ENCODE measurements at regions not wholly inside any gene's neighbourhood (a gene's known extent, or its start where the extent isn't known, plus 50 kb on each side); places are given as distances from the start of the nearest gene placed in this dataset.

DNA sequence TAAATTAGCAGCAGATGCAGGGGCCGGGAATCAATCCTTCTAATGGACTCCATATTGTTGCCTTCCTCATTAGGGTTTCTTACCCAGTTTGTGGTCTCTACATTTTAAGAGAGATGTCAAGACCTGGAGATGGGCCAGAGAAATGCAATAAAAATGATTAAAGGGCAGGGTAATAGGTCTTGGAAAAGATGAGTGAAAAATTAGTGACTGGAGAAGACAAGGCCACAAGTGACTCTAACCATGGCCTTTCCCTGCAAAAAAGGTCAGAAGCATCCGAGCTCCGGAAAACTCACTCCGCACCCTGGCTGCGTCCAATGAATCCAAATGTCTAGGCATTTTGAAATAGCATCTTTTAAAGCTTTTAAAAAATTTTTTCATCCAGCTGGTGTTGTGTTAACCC lies 152.8 kb downstream of the ARRDC4 start:
- Mint-ChIP-seq H3K27me3 (peaks cover 3% of the 10 kb centered on the region), H3K4me3 (no peak overlapping the region), H3K36me3 (ENCODE audit: low read depth) (no peaks in the 10 kb centered on the region), H3K4me1 (no peaks in the 10 kb centered on the region), H3K27ac (no peak overlapping the region), H3K9me3 (peaks cover 3% of the 10 kb centered on the region)
- no peak for ATAC-seq (replicated peaks)

DNA sequence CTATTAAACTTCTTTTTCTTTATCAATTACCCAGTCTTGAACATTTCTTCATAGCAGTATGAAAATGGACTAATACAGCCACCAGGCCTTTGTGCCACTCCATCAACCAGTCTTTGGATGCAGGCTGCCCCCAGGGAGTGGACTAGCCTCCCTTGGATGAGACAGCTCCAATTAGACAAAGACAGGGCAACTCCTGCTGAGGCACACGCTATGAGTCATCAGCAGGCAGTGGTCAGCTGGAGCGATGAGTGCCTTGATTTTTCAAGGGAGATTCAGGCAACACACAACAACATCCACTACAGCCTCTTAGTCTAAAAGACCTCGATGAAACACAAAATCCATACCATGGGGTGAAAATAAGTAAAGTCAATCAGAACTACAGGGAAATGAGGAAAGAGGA lies 160.1 kb downstream of the ARRDC4 start:
- Mint-ChIP-seq H3K36me3 (ENCODE audit: low read depth) (no peaks in the 10 kb centered on the region), H3K27me3 (peaks cover 5% of the 10 kb centered on the region), H3K9me3 (peaks cover 6% of the 10 kb centered on the region), H3K4me3 (no peak overlapping the region), H3K27ac (no peak overlapping the region), H3K4me1 (no peaks in the 10 kb centered on the region)
- ATAC-seq (replicated peaks), result no peak

DNA sequence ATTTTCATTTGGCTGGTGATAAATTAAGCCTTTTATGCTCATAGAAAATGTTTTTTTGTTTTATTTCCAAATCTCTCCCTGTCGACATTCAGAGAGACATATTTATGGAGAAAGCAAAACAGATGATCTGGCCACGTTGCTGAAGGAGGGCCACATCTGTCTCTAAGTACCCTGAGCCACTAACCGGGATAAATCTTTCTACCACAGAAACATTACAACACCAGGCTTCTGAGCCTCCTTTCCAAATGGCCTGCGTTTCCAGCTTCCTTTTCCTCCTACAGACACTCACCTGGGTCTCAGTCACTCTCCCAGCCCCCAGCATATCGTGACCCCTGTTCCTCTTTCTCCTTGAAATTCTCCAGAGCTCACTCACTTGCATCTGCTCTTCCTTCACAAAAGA lies 161.0 kb downstream of the ARRDC4 start:
- Mint-ChIP-seq H3K4me1 (no peaks in the 10 kb centered on the region), H3K4me3 (no peak overlapping the region), H3K27ac (no peak overlapping the region), H3K36me3 (ENCODE audit: low read depth) (no peaks in the 10 kb centered on the region), H3K9me3 (peaks cover 6% of the 10 kb centered on the region), H3K27me3 (peaks cover 5% of the 10 kb centered on the region)
- ATAC-seq (replicated peaks), result no peak

DNA sequence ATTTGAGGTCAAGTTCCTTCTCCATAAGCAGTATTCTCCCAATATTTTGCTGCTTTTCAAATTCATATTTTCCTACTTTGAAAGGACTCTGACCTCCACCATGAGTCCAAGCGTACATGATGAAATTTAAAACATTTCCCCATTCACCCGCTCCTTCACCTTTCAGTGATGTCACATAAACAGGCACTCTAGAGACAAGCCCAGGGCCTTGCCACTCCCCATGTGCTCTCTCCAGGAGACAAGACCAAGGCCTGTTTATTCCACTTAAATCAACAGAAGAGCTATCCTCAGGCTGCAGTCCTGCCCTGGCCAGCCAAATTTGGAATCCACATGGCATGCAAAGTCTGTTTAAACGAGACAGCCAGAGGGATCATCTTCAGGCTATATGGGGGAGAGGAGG lies 161.5 kb downstream of the ARRDC4 start:
- Mint-ChIP-seq H3K36me3 (ENCODE audit: low read depth) (no peaks in the 10 kb centered on the region), H3K4me3 (no peak overlapping the region), H3K9me3 (peaks cover 6% of the 10 kb centered on the region), H3K27ac (no peak overlapping the region), H3K4me1 (no peaks in the 10 kb centered on the region), H3K27me3 (peaks cover 5% of the 10 kb centered on the region)
- ATAC-seq (replicated peaks), result no peak

DNA sequence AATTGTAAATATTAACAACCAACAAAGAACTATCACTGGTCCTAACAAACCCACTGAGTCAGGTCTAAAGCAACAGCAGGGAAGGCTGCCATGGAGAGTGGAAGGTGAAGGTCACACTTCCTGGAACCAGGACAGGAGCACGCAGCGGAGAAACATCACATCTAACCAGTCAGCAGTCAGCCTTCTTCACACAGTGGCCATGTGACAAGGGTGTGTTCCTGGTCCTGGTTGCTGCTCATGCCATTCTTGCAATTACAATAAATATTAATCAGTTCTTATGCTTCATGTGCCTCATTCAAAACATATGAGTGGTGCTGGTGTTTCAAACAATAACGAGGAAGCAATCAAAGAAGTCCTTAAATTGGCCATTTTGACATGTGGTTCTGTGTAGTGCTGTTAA lies 162.8 kb downstream of the ARRDC4 start:
- Mint-ChIP-seq H3K9me3 (peaks cover 3% of the 10 kb centered on the region), H3K4me1 (no peaks in the 10 kb centered on the region), H3K27me3 (peaks cover 5% of the 10 kb centered on the region), H3K27ac (no peak overlapping the region), H3K36me3 (ENCODE audit: low read depth) (no peaks in the 10 kb centered on the region), H3K4me3 (no peak overlapping the region)
- no peak for ATAC-seq (replicated peaks)

DNA sequence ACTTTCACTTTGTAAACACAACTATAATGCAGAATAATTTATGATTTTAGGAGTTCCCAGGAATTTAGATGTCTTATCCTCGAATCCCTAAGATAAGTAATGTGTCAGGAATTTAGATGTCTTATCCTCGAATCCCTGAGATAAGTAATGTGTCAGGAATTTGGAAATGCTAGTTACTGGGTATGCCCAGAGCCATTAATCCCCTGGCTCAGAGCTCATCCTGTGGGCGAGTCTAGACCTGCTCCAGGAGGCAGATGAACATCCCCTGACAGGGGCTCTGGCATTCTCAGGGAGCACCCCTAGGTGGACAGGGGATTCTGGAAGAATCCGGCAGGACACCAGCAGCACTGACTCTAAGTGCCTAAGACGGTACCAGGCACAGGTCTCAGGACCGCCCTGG lies 163.3 kb downstream of the ARRDC4 start:
- Mint-ChIP-seq H3K4me3 (no peak overlapping the region), H3K4me1 (no peaks in the 10 kb centered on the region), H3K9me3 (peaks cover 8% of the 10 kb centered on the region), H3K27me3 (peaks cover 9% of the 10 kb centered on the region), H3K27ac (no peak overlapping the region), H3K36me3 (ENCODE audit: low read depth) (no peaks in the 10 kb centered on the region)
- ATAC-seq (replicated peaks), result no peak

DNA sequence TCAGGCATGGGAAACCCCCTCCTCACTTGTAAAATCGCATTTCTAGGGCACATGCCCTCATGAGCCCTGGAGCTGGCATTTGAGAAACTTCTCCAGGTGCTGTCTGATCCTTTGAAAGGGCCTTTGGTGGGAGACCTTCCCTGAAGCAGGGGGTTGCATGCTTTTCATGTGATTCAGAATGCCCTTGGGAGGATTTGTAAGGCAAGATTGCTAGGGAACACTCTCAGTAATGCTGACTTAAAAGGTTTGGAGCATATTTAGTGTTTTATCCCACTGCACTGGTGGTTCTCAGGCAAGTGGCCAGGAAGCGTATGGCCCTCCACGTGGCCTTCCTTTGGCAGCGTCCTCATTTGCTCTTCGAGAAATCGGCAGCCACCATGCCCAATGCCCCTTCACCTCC lies 164.1 kb downstream of the ARRDC4 start:
- H3K27ac Mint-ChIP-seq, result no peak overlapping the region
- peaks cover 8% of the 10 kb centered on the region for H3K9me3 Mint-ChIP-seq
- ATAC-seq (replicated peaks), result no peak
- no peak overlapping the region for H3K4me3 Mint-ChIP-seq
- H3K36me3 Mint-ChIP-seq (ENCODE audit: low read depth), result no peaks in the 10 kb centered on the region
- H3K27me3 Mint-ChIP-seq, result peaks cover 10% of the 10 kb centered on the region
- H3K4me1 Mint-ChIP-seq, result no peaks in the 10 kb centered on the region

DNA sequence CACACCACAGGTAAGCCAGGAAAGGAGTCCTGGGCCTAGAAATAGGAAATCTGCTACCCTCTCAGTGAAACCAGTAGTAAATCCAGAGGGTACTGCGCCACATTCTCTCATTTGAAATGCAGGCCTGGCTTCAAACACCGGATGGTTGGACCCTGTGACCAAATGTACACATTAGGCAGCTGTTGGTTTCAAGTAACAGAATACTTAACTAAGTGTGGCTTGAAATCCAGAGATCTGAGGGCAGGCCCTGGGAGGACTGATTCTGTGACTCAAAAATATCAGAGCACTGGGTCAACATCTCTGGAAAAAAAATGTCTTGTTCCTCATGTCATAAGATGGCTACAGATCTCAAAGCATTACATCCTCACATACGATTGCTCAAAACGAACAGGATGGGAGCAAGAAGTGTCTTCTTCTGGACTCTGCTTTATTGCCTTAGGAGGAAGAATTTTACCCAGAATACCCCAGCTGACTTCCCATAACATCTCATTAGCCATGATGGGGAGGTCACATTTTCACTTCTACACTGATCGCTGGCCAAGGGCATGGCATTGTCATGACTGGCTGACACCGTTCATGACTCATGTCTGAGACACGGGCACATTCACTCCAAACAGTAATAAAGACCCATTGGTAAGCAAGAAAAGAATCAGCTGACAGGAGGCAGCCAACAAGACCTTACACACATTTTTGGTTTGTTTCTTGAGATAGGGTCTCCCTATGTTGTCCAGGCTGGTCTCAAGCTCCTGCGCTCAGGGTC lies 166.0 kb downstream of the ARRDC4 start:
- no peak for ATAC-seq (replicated peaks)

DNA sequence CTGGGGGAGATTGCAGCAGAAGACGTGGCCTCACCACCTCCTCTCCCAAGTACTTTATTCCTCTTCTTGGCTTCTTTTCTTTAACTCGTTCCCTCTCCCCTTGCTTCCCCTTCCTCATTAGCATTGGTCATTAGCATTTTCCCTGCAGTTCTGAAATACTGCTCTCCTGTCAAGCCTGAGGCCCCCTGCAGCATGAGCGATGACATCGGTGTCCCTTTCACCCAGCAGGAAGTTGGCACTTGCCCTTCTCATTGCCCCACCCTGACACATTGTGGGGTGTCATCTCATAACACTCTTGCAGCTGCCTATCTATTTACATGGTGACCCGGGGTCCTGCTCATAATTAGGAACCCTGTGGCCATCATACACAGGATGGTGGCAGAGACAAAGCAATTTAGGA lies 167.1 kb downstream of the ARRDC4 start:
- no peak overlapping the region for H3K4me3 Mint-ChIP-seq
- H3K36me3 Mint-ChIP-seq (ENCODE audit: low read depth), result no peaks in the 10 kb centered on the region
- peaks cover 5% of the 10 kb centered on the region for H3K27me3 Mint-ChIP-seq
- peaks cover 5% of the 10 kb centered on the region for H3K9me3 Mint-ChIP-seq
- no peak for ATAC-seq (replicated peaks)
- H3K27ac Mint-ChIP-seq, result no peak overlapping the region
- H3K4me1 Mint-ChIP-seq, result no peaks in the 10 kb centered on the region

More for the DNA sequence above, 166.0 kb downstream of the ARRDC4 start:
- Mint-ChIP-seq H3K27me3 (peaks cover 5% of the 10 kb centered on the region), H3K4me3 (no peak overlapping the region), H3K27ac (no peak overlapping the region), H3K9me3 (peaks cover 5% of the 10 kb centered on the region), H3K4me1 (no peaks in the 10 kb centered on the region), H3K36me3 (ENCODE audit: low read depth) (no peaks in the 10 kb centered on the region)

DNA sequence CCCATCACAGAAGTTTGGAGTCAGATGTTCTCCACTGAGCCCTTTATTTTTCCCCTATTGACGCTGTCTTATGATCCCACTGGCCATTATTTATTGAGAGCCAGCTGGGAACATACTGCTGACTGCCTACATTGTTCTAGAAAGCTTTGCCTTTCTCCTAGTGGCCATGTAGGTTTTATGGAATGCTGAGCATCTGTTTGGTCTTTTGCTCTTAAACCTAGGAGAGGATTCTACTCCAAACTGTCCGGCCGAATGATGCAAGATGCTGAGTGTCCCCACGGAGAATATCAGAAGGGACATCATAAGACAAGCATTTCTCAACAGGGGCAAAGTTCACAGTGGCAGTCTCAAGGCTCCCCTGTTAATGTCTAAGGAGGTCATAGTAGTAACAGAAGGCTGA lies 171.4 kb downstream of the ARRDC4 start:
- Mint-ChIP-seq H3K4me3 (no peak overlapping the region), H3K36me3 (ENCODE audit: low read depth) (no peaks in the 10 kb centered on the region), H3K9me3 (peaks cover 5% of the 10 kb centered on the region), H3K4me1 (no peaks in the 10 kb centered on the region), H3K27ac (no peak overlapping the region), H3K27me3 (peaks cover 9% of the 10 kb centered on the region)
- no peak for ATAC-seq (replicated peaks)

DNA sequence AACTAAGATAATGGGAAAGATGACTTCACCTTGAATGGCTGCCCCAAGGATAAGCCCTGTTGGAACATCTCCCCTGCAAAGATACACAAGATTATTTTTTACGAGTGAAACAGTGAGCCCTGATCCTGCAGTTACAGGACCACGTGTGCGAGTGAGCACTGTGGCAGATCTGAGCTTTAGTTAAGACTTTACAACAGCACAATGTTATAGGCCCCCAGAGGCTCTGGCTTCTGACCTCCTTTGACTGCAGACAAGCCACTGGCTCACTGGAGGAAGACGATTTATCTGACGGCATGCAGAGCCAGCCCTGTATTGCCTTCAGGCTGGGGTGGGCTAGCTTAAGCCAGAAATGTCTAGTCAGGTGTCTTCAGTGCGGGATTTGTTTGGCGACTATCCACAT lies 174.4 kb downstream of the ARRDC4 start:
- no peak overlapping the region for H3K27ac Mint-ChIP-seq
- H3K36me3 Mint-ChIP-seq (ENCODE audit: low read depth), result no peaks in the 10 kb centered on the region
- H3K27me3 Mint-ChIP-seq, result peaks cover 5% of the 10 kb centered on the region
- H3K4me3 Mint-ChIP-seq, result no peak overlapping the region
- ATAC-seq (replicated peaks), result no peak
- no peaks in the 10 kb centered on the region for H3K9me3 Mint-ChIP-seq
- no peaks in the 10 kb centered on the region for H3K4me1 Mint-ChIP-seq

DNA sequence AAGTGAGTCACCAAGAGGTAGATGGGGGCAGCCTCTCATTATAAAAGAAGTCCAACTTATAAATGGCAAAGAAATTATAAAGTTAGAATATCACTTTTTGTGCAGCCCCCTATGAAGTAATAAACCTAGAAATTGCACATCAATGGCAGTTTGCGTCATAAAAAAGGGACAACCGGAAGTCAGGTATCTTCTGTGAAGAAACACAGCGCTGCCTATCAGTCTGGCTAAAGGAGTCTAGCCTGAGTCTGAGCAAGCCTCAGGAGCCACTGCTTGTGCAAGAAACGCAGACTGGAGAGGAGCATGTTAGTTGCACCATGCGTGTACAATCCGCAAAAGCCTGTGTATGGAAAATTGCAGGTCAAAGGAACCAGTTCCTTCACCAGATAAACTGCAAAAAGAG lies 178.4 kb downstream of the ARRDC4 start:
- Mint-ChIP-seq H3K27me3 (peaks cover 5% of the 10 kb centered on the region), H3K27ac (no peak overlapping the region), H3K36me3 (ENCODE audit: low read depth) (no peaks in the 10 kb centered on the region), H3K4me3 (no peak overlapping the region), H3K9me3 (no peaks in the 10 kb centered on the region), H3K4me1 (no peaks in the 10 kb centered on the region)
- no peak for ATAC-seq (replicated peaks)

DNA sequence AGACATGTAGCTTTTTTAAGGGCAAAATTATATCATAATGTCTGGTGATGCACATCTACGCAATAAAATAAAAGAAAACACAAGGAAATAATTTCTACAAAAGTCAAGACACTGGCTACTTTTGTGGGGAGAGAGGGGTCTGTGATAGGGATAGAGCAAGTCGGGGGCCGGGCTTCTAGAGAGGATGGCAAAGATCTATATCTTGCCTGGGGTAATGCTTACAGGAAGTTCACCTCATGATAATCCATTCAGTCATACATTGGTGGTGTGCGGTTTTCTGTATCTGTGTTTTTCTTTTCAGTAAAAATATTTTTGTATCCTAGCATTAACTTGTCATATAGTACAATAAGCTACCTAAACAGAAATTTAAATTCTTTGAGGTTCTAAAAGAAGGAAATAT lies 178.8 kb downstream of the ARRDC4 start:
- peaks cover 5% of the 10 kb centered on the region for H3K27me3 Mint-ChIP-seq
- H3K4me1 Mint-ChIP-seq, result no peaks in the 10 kb centered on the region

DNA sequence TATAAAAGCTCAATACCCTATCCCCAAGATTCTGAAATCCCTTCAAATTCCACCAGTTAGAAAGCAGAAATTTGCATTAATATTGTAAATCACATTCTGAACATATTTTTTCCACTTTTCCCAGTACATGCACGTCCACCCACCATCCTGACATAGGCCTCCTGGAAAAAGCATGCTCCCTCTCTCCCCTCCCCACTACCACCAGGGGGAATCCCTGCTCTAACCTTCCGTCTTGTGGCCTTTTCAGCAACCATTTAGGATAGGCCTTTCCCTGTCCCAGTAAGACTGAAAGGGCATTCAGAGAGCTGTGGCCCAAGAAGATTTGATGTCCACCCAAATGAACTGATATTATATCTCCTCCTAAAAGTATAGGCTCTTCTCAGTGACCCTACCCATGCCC lies 182.1 kb downstream of the ARRDC4 start:
- no peaks in the 10 kb centered on the region for H3K36me3 Mint-ChIP-seq (ENCODE audit: low read depth)
- no peak overlapping the region for H3K4me3 Mint-ChIP-seq
- ATAC-seq (replicated peaks), result no peak
- no peaks in the 10 kb centered on the region for H3K4me1 Mint-ChIP-seq
- H3K9me3 Mint-ChIP-seq, result no peaks in the 10 kb centered on the region
- H3K27ac Mint-ChIP-seq, result no peak overlapping the region
- H3K27me3 Mint-ChIP-seq, result peaks cover 8% of the 10 kb centered on the region

More for the DNA sequence above, 178.8 kb downstream of the ARRDC4 start:
- no peak for ATAC-seq (replicated peaks)
- no peaks in the 10 kb centered on the region for H3K9me3 Mint-ChIP-seq
- H3K27ac Mint-ChIP-seq, result no peak overlapping the region
- H3K36me3 Mint-ChIP-seq (ENCODE audit: low read depth), result no peaks in the 10 kb centered on the region
- H3K4me3 Mint-ChIP-seq, result no peak overlapping the region

DNA sequence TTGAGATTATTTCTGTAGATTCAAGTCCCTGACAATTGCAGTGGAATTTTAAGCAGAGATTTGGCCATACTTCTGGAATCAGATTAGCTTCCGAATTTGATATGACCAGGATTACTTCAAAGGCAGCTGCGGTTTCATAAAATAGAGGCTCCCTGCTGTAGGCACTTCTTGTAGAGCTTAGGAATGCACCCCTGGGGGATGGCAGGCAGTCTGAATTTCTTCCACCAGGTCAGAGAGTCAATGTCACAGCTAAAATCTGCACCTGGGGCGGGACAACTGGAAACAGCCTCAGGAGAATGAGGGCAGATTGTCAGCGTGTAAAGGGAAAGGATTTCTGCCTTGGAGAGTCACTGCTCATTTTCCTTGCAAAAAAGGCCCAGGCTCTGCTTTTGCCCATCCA lies 182.6 kb downstream of the ARRDC4 start:
- Mint-ChIP-seq H3K36me3 (ENCODE audit: low read depth) (no peaks in the 10 kb centered on the region), H3K27me3 (peaks cover 8% of the 10 kb centered on the region)
- no peak for ATAC-seq (replicated peaks)

DNA sequence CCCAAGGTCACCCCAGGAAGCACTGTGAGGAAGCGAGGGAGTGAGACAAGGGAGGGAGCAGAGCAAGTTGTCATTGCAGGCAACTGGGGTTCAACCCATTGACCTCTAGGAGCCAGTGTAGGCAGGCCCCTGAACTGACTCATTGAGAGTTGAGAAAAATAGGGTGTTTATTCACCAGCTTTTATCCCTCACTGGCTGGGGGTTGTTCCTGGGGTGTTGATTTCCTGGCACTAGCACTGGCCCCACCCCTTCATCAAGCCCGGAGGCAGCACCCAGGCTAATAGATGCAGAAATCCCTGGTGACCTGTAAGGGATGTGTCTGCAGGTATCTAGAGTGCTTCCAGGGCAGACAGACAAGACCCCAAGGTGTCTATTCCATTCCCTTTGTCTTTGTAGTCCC lies 183.9 kb downstream of the ARRDC4 start:
- Mint-ChIP-seq H3K9me3 (no peaks in the 10 kb centered on the region), H3K4me1 (no peaks in the 10 kb centered on the region), H3K36me3 (ENCODE audit: low read depth) (no peaks in the 10 kb centered on the region), H3K27ac (no peak overlapping the region), H3K4me3 (no peak overlapping the region), H3K27me3 (peaks cover 8% of the 10 kb centered on the region)
- no peak for ATAC-seq (replicated peaks)

More for the DNA sequence above, 182.6 kb downstream of the ARRDC4 start:
- no peaks in the 10 kb centered on the region for H3K4me1 Mint-ChIP-seq
- H3K27ac Mint-ChIP-seq, result no peak overlapping the region
- H3K4me3 Mint-ChIP-seq, result no peak overlapping the region
- no peaks in the 10 kb centered on the region for H3K9me3 Mint-ChIP-seq

Data from activated T-helper 17 cell treated with anti-CD3 and anti-CD28 coated beads, Interleukin-2, amount 50 U/mL, for 72 hours (primary cell).